ENCODE measurements at regions not wholly inside any gene's neighbourhood (a gene's known extent, or its start where the extent isn't known, plus 50 kb on each side); places are given as distances from the start of the nearest gene placed in this dataset.

DNA sequence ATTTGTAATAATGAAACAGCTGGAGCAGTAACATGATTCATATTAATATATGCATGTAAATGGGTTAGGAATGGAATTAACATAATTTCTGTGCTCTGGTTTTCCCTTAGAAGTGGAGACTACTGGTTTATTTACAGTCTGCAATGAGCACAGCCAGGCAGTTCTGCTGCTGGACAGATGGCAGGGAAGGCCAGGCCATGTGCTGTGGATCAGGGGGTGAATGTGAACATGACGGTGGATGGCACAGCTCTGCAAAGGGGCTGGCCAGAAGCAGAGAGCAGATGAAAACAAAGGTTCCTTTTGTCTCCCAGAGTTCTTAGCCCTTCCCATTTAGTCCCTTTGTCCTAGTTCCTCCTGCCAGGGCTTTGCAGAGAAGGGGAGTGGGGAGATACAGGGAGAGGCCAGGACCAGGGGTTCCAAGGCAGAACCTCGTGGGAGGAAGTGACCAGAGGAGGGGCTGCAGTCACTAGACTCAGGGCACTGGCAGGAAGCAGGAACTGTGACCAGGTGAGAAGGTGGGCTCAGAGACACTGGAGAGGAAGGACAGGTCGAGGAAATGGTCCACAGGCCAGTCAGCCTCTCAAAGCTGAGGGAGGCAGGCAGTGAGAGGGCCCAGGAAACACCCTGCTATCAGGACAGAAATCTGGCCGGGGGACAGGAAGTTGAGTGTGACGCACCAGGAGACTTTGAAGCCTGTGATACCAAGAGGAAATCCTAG, 112.9 kb upstream of the ATP8B1 start:
- DNase-seq: peak; percentile 32
- Histone ChIP-seq H3K4me3 (no peak overlapping the region), H3K27me3 (no peaks in the 10 kb centered on the region), H3K9me3 (no peaks in the 10 kb centered on the region), H3K27ac (peak overlapping the region; percentile 4), H3K4me1 (peaks cover 5% of the 10 kb centered on the region), H3K36me3 (no peaks in the 10 kb centered on the region), H3K9ac (ENCODE audit: low read depth in 2 of 2, low read length in 2 of 2) (peak overlapping the region in 1 of 2 donors; percentile 51)
- TF ChIP-seq, protein P1, sequence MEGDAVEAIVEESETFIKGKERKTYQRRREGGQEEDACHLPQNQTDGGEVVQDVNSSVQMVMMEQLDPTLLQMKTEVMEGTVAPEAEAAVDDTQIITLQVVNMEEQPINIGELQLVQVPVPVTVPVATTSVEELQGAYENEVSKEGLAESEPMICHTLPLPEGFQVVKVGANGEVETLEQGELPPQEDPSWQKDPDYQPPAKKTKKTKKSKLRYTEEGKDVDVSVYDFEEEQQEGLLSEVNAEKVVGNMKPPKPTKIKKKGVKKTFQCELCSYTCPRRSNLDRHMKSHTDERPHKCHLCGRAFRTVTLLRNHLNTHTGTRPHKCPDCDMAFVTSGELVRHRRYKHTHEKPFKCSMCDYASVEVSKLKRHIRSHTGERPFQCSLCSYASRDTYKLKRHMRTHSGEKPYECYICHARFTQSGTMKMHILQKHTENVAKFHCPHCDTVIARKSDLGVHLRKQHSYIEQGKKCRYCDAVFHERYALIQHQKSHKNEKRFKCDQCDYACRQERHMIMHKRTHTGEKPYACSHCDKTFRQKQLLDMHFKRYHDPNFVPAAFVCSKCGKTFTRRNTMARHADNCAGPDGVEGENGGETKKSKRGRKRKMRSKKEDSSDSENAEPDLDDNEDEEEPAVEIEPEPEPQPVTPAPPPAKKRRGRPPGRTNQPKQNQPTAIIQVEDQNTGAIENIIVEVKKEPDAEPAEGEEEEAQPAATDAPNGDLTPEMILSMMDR (IDR thresholded peaks at IDR 0.05): no peak
- intact Hi-C loops (cut with DNase I): no loop called here

DNA sequence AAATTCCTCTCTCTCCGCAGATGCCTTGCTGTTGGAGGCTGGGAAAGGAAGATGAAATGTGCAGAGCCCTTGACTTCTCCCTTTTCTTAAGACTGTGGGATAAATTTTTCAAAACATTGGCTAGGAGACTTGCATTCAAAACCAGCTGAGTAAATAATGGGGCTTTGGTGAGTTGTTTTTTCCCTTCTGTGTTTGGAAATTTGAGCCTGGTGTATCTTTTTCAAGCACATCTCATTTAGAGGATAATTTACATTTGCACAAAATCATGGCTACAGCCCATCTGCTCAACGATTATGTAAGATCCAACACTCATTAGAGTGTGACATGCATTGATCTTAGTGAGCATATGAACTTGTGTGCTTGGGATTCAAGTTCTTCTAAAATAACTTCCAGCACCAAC, 112.1 kb upstream of the ATP8B1 start:
- no peak overlapping the region for H3K9ac ChIP-seq (ENCODE audit: low read depth in 2 of 2, low read length in 2 of 2)
- H3K4me1 ChIP-seq: peaks cover 5% of the 10 kb centered on the region
- H3K4me3 ChIP-seq: no peak overlapping the region
- no peak for DNase-seq
- no peaks in the 10 kb centered on the region for H3K9me3 ChIP-seq
- intact Hi-C loops (cut with DNase I): no loop called here
- no peaks in the 10 kb centered on the region for H3K27me3 ChIP-seq
- no peaks in the 10 kb centered on the region for H3K36me3 ChIP-seq
- no peak overlapping the region for H3K27ac ChIP-seq
- TF ChIP-seq, protein P1 (IDR thresholded peaks at IDR 0.05): no peak

GRCh38 chr18:57913686-57914085, 110.6 kb upstream of the ATP8B1 start:
- Histone ChIP-seq H3K27me3 (no peaks in the 10 kb centered on the region), H3K4me3 (no peak overlapping the region), H3K9me3 (no peaks in the 10 kb centered on the region), H3K4me1 (peaks cover 5% of the 10 kb centered on the region), H3K27ac (no peak overlapping the region), H3K9ac (ENCODE audit: low read depth in 2 of 2, low read length in 2 of 2) (no peak overlapping the region), H3K36me3 (no peaks in the 10 kb centered on the region)
- TF ChIP-seq, protein P1 (IDR thresholded peaks at IDR 0.05): no peak
- DNase-seq: no peak
- intact Hi-C loops (cut with DNase I): no loop called here

- H3K9ac ChIP-seq (ENCODE audit: low read depth in 2 of 2, low read length in 2 of 2): no peak overlapping the region
- H3K4me1 ChIP-seq: peaks cover 4% of the 10 kb centered on the region
- TF ChIP-seq, protein P1 (IDR thresholded peaks at IDR 0.05): no peak
- DNase-seq: peak; percentile 36
- no peak overlapping the region for H3K27ac ChIP-seq
- no peaks in the 10 kb centered on the region for H3K27me3 ChIP-seq
- no peak overlapping the region for H3K4me3 ChIP-seq
- no peaks in the 10 kb centered on the region for H3K9me3 ChIP-seq
- intact Hi-C loops (cut with DNase I): no loop called here
- no peaks in the 10 kb centered on the region for H3K36me3 ChIP-seq
Measured at GRCh38 chr18:57910817-57911216, 107.7 kb upstream of the ATP8B1 start.

GRCh38 chr18:57910134-57910533, 107.0 kb upstream of the ATP8B1 start:
- intact Hi-C loops (cut with DNase I): no loop called here
- H3K36me3 ChIP-seq: no peaks in the 10 kb centered on the region
- DNase-seq: no peak
- TF ChIP-seq, protein P1 (IDR thresholded peaks at IDR 0.05): no peak
- no peaks in the 10 kb centered on the region for H3K27me3 ChIP-seq
- H3K9me3 ChIP-seq: no peaks in the 10 kb centered on the region
- no peaks in the 10 kb centered on the region for H3K4me1 ChIP-seq
- no peak overlapping the region for H3K27ac ChIP-seq
- H3K4me3 ChIP-seq: no peak overlapping the region
- H3K9ac ChIP-seq (ENCODE audit: low read depth in 2 of 2, low read length in 2 of 2): no peak overlapping the region

Data from colonic mucosa (tissue), 4 donors.